Heart left ventricle (tissue), 13 donors: ENCODE measurements at regions not wholly inside any gene's neighbourhood (a gene's known extent, or its start where the extent isn't known, plus 50 kb on each side); places are given as distances from the start of the nearest gene placed in this dataset.

Experiments
- POLR2A ChIP-seq, 2 donors: fragments of 450-650 bp; IDR thresholded peaks; one replicate each; pipeline ENCODE4 v1.6.1; 2017; ENCODE audit warnings: antibody characterized with exemption in 2 of 2, mild to moderate bottlenecking in 2 of 2, moderate library complexity in 2 of 2
- TF ChIP-seq, protein P1 (sequence below), 12 donors: fragments of 200-600 bp; sonication (generic) in 4 of 12; IDR thresholded peaks; one replicate each; pipeline versions ENCODE4 v1.5.0 to v1.8.0; 2018 to 2022; ENCODE audit warnings: antibody characterized with exemption in 12 of 12, mild to moderate bottlenecking in 5 of 12
- donor health status: ischemic (EF 13 %, LVEDD 7.1; RV severe dilation, severe dysfunction).
- donor health status: DM: no; HTN: yes; CAD: no.
- donor health status: DM: no; HTN: no; CAD: no.
- donor health status: ischemic (EF 25% LVEDD 6.9; RV normal size, moderate dysfunction).
- donor health status: ischemic (EF 25% LVEDD 5.7; RV mildly dilated, moderate dysfunction).
- donor health status: ischemic (EF 35%, LVEDD 5.7; RV mildly dilated, moderate dysfunction).
- donor health status: nonischemic (EF 11% LVEDD 7.7; RV severe dilation, severe dysfunction).
- donor health status: DM: yes; HTN: yes; CAD: no.
- donor health status: PGD.
- donor health status: ischemic (EF 29% LVEDD 5.4; RV normal size, mild dysfunction).
- donor health status: nonischemic (EF 23%, LVEDD 6.1; RV moderate dilation, normal function).

GRCh38 chr3:20652231-20652986 is 466.4 kb upstream of the SGO1 start:
- no peak for TF ChIP-seq POLR2A (IDR thresholded peaks at IDR 0.05)
- TF ChIP-seq, protein P1, sequence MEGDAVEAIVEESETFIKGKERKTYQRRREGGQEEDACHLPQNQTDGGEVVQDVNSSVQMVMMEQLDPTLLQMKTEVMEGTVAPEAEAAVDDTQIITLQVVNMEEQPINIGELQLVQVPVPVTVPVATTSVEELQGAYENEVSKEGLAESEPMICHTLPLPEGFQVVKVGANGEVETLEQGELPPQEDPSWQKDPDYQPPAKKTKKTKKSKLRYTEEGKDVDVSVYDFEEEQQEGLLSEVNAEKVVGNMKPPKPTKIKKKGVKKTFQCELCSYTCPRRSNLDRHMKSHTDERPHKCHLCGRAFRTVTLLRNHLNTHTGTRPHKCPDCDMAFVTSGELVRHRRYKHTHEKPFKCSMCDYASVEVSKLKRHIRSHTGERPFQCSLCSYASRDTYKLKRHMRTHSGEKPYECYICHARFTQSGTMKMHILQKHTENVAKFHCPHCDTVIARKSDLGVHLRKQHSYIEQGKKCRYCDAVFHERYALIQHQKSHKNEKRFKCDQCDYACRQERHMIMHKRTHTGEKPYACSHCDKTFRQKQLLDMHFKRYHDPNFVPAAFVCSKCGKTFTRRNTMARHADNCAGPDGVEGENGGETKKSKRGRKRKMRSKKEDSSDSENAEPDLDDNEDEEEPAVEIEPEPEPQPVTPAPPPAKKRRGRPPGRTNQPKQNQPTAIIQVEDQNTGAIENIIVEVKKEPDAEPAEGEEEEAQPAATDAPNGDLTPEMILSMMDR (IDR thresholded peaks at IDR 0.05) = no peak
